SJCRH30 (cell line): ENCODE measurements at regions not wholly inside any gene's neighbourhood (a gene's known extent, or its start where the extent isn't known, plus 50 kb on each side); places are given as distances from the start of the nearest gene placed in this dataset.
A peak's percentile ranks its signal among the peaks of the same experiment; 100 is the strongest.
"Not testable (repeated sequence)": the region's sequence is repeated elsewhere in the genome, so short reads cannot be mapped to it uniquely, and the experiment has no call there.

Source experiments
- DNase-seq, 2 experiments: peaks; one replicate each; pipeline ENCODE4 v3.0.0-alpha.2; 2015 to 2020
- H3K27ac ChIP-seq: fragments of 250-450 bp; sonication (Bioruptor Pico); 2 replicates; pipeline ENCODE4 v1.5.1; 2020; ENCODE audit warnings: mild to moderate bottlenecking, moderate library complexity
- H3K27me3 ChIP-seq: fragments of 250-450 bp; sonication (Bioruptor Pico); 2 replicates; pipeline ENCODE4 v1.5.1; 2020; ENCODE audit warnings: mild to moderate bottlenecking, moderate library complexity
- H3K36me3 ChIP-seq: fragments of 250-450 bp; sonication (Bioruptor Pico); 2 replicates; pipeline ENCODE4 v1.5.1; 2020; ENCODE audit warnings: mild to moderate bottlenecking, moderate library complexity
- H3K4me1 ChIP-seq: fragments of 250-450 bp; sonication (Bioruptor Pico); 2 replicates; pipeline ENCODE4 v1.5.1; 2020; ENCODE audit warnings: mild to moderate bottlenecking, moderate library complexity
- H3K4me3 ChIP-seq: fragments of 250-450 bp; sonication (Bioruptor Pico); 2 replicates; pipeline ENCODE4 v1.5.1; 2020; ENCODE audit warnings: mild to moderate bottlenecking, moderate library complexity
- H3K9me3 ChIP-seq: fragments of 250-450 bp; sonication (Bioruptor Pico); replicated peaks from 2 replicates; pipeline ENCODE4 v1.5.1; 2020; ENCODE audit warnings: mild to moderate bottlenecking, moderate library complexity

DNA sequence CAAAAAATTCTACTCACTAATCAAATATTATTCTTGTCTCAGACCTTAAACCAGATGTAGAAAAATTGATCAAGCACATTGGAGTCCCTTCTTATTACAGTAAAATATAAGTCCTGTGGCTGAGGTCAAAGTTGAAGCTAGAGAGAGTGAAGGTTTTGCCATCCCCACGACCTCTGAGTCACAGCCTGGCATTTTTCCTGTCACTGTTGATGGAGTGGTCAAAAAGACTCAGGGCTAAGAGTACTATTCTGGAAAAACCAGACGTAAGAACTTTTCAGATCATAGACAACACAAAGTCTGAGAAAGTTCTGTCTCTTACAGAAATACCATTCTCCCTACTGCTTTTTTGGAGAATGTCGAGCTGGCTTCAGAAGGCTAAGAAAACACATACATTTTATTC lies 323.7 kb upstream of the ANKRD30A start:
- H3K36me3 ChIP-seq = no peaks in the 10 kb centered on the region
- no peak overlapping the region for H3K27ac ChIP-seq
- H3K27me3 ChIP-seq = no peaks in the 10 kb centered on the region
- H3K4me1 ChIP-seq = peaks cover 3% of the 10 kb centered on the region; the same call in 1 of the 2 replicates
- H3K4me3 ChIP-seq = no peak overlapping the region
- no peaks in the 10 kb centered on the region for H3K9me3 ChIP-seq
- DNase-seq = no peak

DNA sequence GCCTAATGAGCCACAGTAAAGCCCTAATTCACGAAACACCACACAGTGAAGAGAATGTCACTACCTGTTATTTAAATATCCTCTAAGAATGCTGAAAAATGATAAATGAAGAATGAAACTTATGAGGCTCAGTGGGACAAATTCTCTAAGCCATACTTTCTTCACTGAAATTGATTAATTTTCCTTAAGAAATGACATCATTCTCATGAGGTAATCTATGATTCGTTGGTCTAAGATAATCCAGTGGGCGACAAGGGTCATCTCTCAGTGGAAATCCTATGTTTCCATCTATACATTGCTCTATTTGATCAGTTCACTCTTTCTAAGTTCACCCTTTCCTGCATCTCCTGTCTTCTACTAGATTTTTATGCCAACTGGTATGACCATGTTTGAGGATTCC lies 330.4 kb upstream of the ANKRD30A start:
- Histone ChIP-seq H3K4me1 (no peaks in the 10 kb centered on the region), H3K27me3 (no peaks in the 10 kb centered on the region), H3K4me3 (no peak overlapping the region), H3K27ac (no peak overlapping the region), H3K9me3 (no peaks in the 10 kb centered on the region), H3K36me3 (no peaks in the 10 kb centered on the region)
- no peak for DNase-seq

- H3K27me3 ChIP-seq = no peaks in the 10 kb centered on the region
- no peaks in the 10 kb centered on the region for H3K36me3 ChIP-seq
- DNase-seq = no peak
- no peak overlapping the region for H3K4me3 ChIP-seq
- no peak overlapping the region for H3K27ac ChIP-seq
- H3K9me3 ChIP-seq = no peaks in the 10 kb centered on the region
- H3K4me1 ChIP-seq = no peaks in the 10 kb centered on the region
Observed at GRCh38 chr10:36789974-36790373, 335.4 kb upstream of the ANKRD30A start.

DNA sequence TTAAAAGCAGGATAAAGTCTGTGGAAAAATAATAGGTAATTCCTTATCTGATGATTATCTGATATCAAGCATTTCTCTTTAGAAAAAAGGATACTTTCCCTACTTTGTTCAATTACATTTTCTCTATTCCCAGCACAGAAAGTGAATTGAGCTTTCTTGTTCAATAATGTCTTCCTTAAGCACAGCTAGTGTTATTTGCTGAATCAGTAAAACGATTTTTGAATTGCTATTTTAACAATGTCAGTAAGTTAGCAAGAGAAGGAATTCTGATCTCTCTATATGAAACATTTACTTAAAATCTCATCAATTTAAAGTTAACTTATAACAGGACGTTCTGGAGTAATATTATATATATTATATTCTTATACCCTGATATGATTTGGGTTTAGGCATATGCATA lies 337.2 kb upstream of the ANKRD30A start:
- DNase-seq = no peak
- no peaks in the 10 kb centered on the region for H3K4me1 ChIP-seq
- H3K36me3 ChIP-seq = no peaks in the 10 kb centered on the region
- H3K27ac ChIP-seq = no peak overlapping the region
- no peaks in the 10 kb centered on the region for H3K27me3 ChIP-seq
- H3K9me3 ChIP-seq = no peaks in the 10 kb centered on the region
- H3K4me3 ChIP-seq = no peak overlapping the region

- DNase-seq = no peak
- peaks cover 6% of the 10 kb centered on the region; the same call in 1 of the 2 replicates for H3K4me1 ChIP-seq
- H3K36me3 ChIP-seq = no peaks in the 10 kb centered on the region
- H3K9me3 ChIP-seq = no peaks in the 10 kb centered on the region
- H3K27ac ChIP-seq = no peak overlapping the region
- H3K27me3 ChIP-seq = no peaks in the 10 kb centered on the region
- H3K4me3 ChIP-seq = no peak overlapping the region
Observed at GRCh38 chr10:36783400-36783799, 342.0 kb upstream of the ANKRD30A start.

DNA sequence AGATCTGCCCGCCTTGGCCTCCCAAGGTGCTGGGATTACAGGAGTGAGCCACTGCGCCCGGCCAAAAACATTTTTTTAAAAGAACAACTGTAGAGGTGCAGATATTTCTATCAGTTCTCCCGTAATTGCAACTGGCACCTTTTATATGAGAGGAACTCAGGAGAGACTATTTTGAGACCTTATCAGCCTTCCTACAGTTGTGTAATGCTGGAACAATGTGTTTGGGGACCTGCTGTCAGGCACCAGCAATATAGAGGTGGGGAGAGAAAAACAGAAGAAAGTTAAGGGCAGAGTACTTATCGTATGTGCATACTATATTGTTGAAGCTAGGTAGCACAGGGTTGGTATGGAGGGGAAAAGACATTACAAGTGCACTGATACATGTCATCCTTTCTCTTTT lies 343.8 kb upstream of the ANKRD30A start:
- Histone ChIP-seq H3K27ac (no peak overlapping the region), H3K27me3 (no peaks in the 10 kb centered on the region), H3K9me3 (no peaks in the 10 kb centered on the region), H3K4me1 (peaks cover 6% of the 10 kb centered on the region; the same call in 1 of the 2 replicates), H3K36me3 (no peaks in the 10 kb centered on the region), H3K4me3 (no peak overlapping the region)
- DNase-seq = no peak

DNA sequence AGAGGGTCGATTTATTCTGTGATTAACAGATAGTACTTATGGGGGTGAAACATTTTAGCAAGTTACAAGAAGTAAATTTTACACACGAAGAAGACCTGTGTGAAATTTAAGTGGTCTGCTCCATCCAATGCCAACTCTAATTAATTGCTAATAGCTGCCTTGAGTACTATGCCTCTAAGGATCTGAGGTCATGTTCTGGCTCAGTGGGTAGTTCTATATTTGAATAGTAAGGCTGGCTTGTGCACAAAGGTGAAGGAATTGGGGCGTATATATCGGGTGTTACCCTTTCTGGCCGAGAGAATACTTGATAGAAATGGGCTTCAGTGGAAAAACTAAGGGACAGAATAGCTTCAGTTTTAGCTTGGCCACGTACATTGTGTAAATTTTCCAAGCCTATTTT lies 345.2 kb upstream of the ANKRD30A start:
- Histone ChIP-seq H3K27ac (no peak overlapping the region), H3K36me3 (no peaks in the 10 kb centered on the region), H3K9me3 (no peaks in the 10 kb centered on the region), H3K4me3 (no peak overlapping the region), H3K4me1 (peaks cover 6% of the 10 kb centered on the region; the same call in 1 of the 2 replicates), H3K27me3 (no peaks in the 10 kb centered on the region)
- no peak for DNase-seq

GRCh38 chr10:36779238-36779846 lies 346.1 kb upstream of the ANKRD30A start:
- Histone ChIP-seq H3K27ac (no peak overlapping the region), H3K36me3 (no peaks in the 10 kb centered on the region), H3K4me3 (no peak overlapping the region), H3K27me3 (no peaks in the 10 kb centered on the region), H3K4me1 (peaks cover 6% of the 10 kb centered on the region; the same call in 1 of the 2 replicates), H3K9me3 (no peaks in the 10 kb centered on the region)
- peak; percentile 37 to 82 for DNase-seq

DNA sequence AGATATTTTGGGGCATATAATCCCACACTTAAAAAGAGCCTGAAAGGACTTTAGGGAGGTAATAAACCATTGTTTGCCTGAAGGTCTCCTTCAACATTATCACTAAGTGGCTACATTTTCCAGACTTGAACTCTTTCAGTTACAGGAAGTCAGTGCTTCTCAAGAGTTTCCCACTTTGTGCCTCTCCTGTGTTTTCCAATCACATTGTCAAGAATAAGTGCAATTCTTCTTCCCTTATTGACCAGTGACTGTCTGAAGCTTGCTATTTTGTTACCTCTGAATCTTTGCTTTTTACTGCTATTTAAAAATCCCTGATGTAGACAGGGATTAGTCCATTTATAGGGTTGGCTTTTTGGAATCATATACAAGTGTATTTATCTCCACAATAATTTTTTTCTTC lies 346.7 kb upstream of the ANKRD30A start:
- peaks cover 6% of the 10 kb centered on the region; the same call in 1 of the 2 replicates for H3K4me1 ChIP-seq
- no peaks in the 10 kb centered on the region for H3K9me3 ChIP-seq
- no peaks in the 10 kb centered on the region for H3K36me3 ChIP-seq
- H3K4me3 ChIP-seq = no peak overlapping the region
- no peaks in the 10 kb centered on the region for H3K27me3 ChIP-seq
- no peak for DNase-seq
- no peak overlapping the region for H3K27ac ChIP-seq

- no peak for DNase-seq
Observed at GRCh38 chr10:36773652-36774051, 351.7 kb upstream of the ANKRD30A start.

DNA sequence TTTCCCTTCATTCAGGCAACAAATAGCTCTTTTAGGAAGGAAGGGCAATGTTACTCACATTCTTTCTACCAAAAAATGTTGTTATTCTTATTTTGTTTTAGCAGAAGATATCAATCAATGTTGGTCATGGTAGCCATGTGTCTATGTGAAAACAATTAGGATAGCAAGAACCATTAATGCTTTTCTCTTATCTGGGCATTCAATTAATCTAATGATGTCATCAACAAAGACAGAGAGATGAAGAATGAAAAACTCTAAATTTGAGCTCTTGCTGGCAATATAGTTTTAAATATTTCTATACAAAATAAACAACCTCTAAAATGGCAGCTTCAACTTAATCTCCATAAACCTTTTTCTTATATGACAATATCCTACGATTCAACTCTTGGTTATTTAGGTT lies 353.7 kb upstream of the ANKRD30A start:
- no peak for DNase-seq
- no peaks in the 10 kb centered on the region for H3K27me3 ChIP-seq
- no peaks in the 10 kb centered on the region for H3K36me3 ChIP-seq
- no peak overlapping the region for H3K27ac ChIP-seq
- H3K9me3 ChIP-seq = no peaks in the 10 kb centered on the region
- H3K4me1 ChIP-seq = no peaks in the 10 kb centered on the region
- H3K4me3 ChIP-seq = no peak overlapping the region

More at GRCh38 chr10:36773652-36774051, 351.7 kb upstream of the ANKRD30A start:
- peaks cover 2% of the 10 kb centered on the region; the same call in 1 of the 2 replicates for H3K4me1 ChIP-seq
- no peaks in the 10 kb centered on the region for H3K9me3 ChIP-seq
- no peaks in the 10 kb centered on the region for H3K27me3 ChIP-seq
- no peak overlapping the region for H3K27ac ChIP-seq
- no peaks in the 10 kb centered on the region for H3K36me3 ChIP-seq
- H3K4me3 ChIP-seq = no peak overlapping the region

- not testable (repeated sequence) for DNase-seq, H3K36me3 ChIP-seq, H3K4me3 ChIP-seq, H3K27ac ChIP-seq, H3K9me3 ChIP-seq, H3K4me1 ChIP-seq, H3K27me3 ChIP-seq
Observed at GRCh38 chr10:36769741-36770140, 355.7 kb upstream of the ANKRD30A start.

- H3K27me3 ChIP-seq = no peaks in the 10 kb centered on the region
- H3K4me1 ChIP-seq = no peaks in the 10 kb centered on the region
- H3K9me3 ChIP-seq = no peaks in the 10 kb centered on the region
- H3K27ac ChIP-seq = no peak overlapping the region
- H3K4me3 ChIP-seq = no peak overlapping the region
- H3K36me3 ChIP-seq = no peaks in the 10 kb centered on the region
- DNase-seq = no peak
Observed at GRCh38 chr10:36766940-36767339, 358.5 kb upstream of the ANKRD30A start.

- H3K36me3 ChIP-seq = no peaks in the 10 kb centered on the region
- H3K27me3 ChIP-seq = no peaks in the 10 kb centered on the region
- H3K4me3 ChIP-seq = no peak overlapping the region
- no peak overlapping the region for H3K27ac ChIP-seq
- no peaks in the 10 kb centered on the region for H3K9me3 ChIP-seq
- DNase-seq = no peak
- no peaks in the 10 kb centered on the region for H3K4me1 ChIP-seq
Observed at GRCh38 chr10:36766415-36766810, 359.0 kb upstream of the ANKRD30A start.

DNA sequence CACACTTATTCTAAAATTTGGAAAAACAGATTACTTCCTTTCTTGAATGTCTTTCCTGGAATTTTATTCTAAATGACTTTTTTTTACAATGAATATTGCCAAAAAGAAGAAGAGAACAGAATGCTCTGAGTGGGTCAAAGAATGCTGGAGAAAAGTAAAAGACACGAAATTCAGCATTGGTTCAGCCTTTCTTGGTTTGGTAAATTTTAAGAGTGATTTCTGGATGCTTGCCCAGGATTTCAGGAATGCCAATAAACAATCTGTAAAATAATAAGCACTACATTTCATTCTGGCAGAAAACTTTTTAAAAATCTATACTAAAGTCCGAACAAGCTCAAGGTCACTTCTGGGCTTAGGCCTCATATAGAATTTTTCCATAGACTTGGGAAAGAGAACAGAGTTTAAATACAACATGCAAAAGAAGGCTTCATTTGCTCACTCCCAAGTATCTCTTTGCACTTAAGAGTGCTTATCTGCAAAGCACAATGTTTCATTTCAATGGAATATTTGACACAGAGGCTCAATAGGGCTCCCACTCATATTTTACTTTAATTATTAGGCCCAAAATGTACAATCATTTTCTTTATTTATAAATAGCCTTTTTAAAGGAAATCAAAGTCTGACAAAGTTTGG lies 359.5 kb upstream of the ANKRD30A start:
- Histone ChIP-seq H3K9me3 (no peaks in the 10 kb centered on the region), H3K27me3 (no peaks in the 10 kb centered on the region), H3K4me3 (no peak overlapping the region), H3K4me1 (no peaks in the 10 kb centered on the region), H3K36me3 (no peaks in the 10 kb centered on the region), H3K27ac (no peak overlapping the region)
- DNase-seq = no peak

- Histone ChIP-seq H3K27me3 (no peaks in the 10 kb centered on the region), H3K27ac (no peak overlapping the region), H3K36me3 (no peaks in the 10 kb centered on the region), H3K4me1 (no peaks in the 10 kb centered on the region), H3K4me3 (no peak overlapping the region), H3K9me3 (no peaks in the 10 kb centered on the region)
- DNase-seq = no peak
Observed at GRCh38 chr10:36764823-36765222, 360.6 kb upstream of the ANKRD30A start.
